ENCODE measurements at regions not wholly inside any gene's neighbourhood (a gene's known extent, or its start where the extent isn't known, plus 50 kb on each side); places are given as distances from the start of the nearest gene placed in this dataset.
"Not testable (repeated sequence)": the region's sequence is repeated elsewhere in the genome, so short reads cannot be mapped to it uniquely, and the experiment has no call there.

DNA sequence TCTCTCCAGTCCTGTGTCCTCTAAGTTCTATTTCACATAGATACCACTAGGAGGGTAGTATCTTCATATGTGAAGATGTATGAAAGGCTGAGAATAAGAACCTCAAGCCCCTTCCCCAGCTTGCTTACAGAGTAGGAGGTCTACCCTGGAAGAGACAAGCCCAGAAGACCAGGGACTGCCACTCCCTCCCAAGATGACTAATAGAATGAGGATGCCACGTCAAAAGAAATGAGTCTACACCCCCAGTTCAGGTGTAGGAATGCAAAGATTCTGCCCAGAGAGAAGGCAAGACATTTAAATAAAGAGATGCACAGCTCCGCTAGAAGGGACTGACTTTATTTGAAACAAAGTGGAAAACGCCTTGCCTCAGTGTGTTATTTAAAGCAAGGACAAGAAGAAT lies 1006.0 kb upstream of the USP15 start:
- Histone ChIP-seq H3K4me3 (no peak overlapping the region), H3K27me3 (no peaks in the 10 kb centered on the region), H3K4me1 (no peaks in the 10 kb centered on the region), H3K27ac (no peak overlapping the region), H3K36me3 (no peaks in the 10 kb centered on the region), H3K9me3 (no peaks in the 10 kb centered on the region)
- no peak for DNase-seq (ENCODE audit: low spot score in 2 of 2)
- no peak for TF ChIP-seq POLR2A (IDR thresholded peaks at IDR 0.05)
- TF ChIP-seq EP300 (IDR thresholded peaks at IDR 0.05) = no peak
- TF ChIP-seq, protein P1, sequence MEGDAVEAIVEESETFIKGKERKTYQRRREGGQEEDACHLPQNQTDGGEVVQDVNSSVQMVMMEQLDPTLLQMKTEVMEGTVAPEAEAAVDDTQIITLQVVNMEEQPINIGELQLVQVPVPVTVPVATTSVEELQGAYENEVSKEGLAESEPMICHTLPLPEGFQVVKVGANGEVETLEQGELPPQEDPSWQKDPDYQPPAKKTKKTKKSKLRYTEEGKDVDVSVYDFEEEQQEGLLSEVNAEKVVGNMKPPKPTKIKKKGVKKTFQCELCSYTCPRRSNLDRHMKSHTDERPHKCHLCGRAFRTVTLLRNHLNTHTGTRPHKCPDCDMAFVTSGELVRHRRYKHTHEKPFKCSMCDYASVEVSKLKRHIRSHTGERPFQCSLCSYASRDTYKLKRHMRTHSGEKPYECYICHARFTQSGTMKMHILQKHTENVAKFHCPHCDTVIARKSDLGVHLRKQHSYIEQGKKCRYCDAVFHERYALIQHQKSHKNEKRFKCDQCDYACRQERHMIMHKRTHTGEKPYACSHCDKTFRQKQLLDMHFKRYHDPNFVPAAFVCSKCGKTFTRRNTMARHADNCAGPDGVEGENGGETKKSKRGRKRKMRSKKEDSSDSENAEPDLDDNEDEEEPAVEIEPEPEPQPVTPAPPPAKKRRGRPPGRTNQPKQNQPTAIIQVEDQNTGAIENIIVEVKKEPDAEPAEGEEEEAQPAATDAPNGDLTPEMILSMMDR (IDR thresholded peaks at IDR 0.05) = no peak
- 78 to 83% methylated on average over 3 of the region's 3 CpGs for WGBS, 2 donors

GRCh38 chr12:61264294-61264693 lies 995.9 kb upstream of the USP15 start:
- peaks cover 0 to 30% (median 1%) of the 10 kb centered on the region in 4 donors for H3K9me3 ChIP-seq
- not testable (repeated sequence) for H3K4me1 ChIP-seq; H3K27me3 ChIP-seq; H3K36me3 ChIP-seq; DNase-seq (ENCODE audit: low spot score in 2 of 2); H3K4me3 ChIP-seq; H3K27ac ChIP-seq

- no peaks in the 10 kb centered on the region for H3K36me3 ChIP-seq
- H3K4me1 ChIP-seq = no peaks in the 10 kb centered on the region
- WGBS, 2 donors = 48 to 57% methylated on average over 1 of the region's 1 CpG
- TF ChIP-seq, protein P1 (IDR thresholded peaks at IDR 0.05) = no peak
- TF ChIP-seq EP300 (IDR thresholded peaks at IDR 0.05) (no peak), POLR2A (IDR thresholded peaks at IDR 0.05) (no peak)
- no peak overlapping the region for H3K27ac ChIP-seq
- DNase-seq (ENCODE audit: low spot score in 2 of 2) = no peak
- H3K4me3 ChIP-seq = no peak overlapping the region
- H3K9me3 ChIP-seq = peaks cover 0 to 26% (median 0%) of the 10 kb centered on the region in 4 donors
- H3K27me3 ChIP-seq = no peaks in the 10 kb centered on the region
These were observed 992.7 kb upstream of the USP15 start for GRCh38 chr12:61267474-61267873.

DNA sequence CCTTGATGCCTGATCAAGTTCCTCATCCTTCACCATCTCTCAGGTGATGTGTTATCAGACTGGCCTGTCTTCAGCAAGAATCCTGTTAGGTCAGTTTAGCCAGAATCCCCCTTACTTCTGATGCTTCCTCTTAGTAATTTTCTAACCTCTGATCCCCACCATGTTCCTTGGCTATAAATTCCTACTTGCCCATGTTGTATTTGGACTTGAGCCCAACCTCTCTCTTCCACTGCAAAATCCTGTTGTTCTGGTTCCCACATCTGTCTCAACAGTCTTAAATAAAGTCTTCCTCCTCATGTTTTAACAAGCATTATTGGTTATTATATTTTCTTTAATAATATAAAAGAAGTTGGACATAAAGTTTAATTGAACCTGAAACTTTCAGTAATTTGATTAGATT lies 987.8 kb upstream of the USP15 start:
- Histone ChIP-seq H3K27me3 (no peaks in the 10 kb centered on the region), H3K36me3 (no peaks in the 10 kb centered on the region), H3K9me3 (no peaks in the 10 kb centered on the region), H3K4me1 (no peaks in the 10 kb centered on the region), H3K4me3 (no peak overlapping the region), H3K27ac (no peak overlapping the region)
- no peak for DNase-seq (ENCODE audit: low spot score in 2 of 2)
- TF ChIP-seq EP300 (IDR thresholded peaks at IDR 0.05) (no peak), POLR2A (IDR thresholded peaks at IDR 0.05) (no peak)
- TF ChIP-seq, protein P1 (IDR thresholded peaks at IDR 0.05) = no peak

DNA sequence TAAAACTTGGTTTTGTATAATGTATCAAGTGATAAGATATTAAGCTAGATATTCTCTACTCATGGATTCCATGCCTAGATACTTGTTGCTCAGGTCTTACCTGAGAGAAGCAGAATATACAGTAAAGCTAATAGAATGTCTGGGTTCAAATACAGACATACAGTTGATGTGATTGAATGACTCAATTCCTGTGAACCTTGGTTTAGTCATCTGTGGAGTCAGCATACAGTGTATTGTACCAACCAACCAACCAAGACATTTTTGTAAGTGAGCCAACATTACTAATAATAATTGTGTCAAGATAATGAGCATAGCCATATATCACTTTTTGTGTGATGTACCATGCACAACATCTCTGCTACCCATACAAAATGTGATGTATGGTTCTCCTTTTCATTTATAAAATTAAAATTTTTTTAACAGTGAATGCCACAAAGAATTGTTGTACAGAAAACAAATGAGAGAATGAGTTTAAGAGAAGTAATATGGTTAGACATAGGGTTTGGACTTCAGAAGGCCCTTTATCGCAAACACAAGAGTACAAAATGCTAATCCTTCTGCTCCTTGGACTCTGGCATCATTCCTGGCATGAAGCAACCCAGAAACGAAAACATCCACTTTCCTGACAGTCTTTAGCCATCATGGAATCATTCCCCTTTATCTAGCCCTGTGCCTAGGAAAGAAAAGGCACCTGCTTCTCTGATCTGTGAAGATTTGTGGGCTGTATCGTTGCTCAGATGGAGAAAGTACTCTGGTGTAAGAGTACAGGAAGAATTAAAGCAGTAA lies 977.2 kb upstream of the USP15 start:
- Histone ChIP-seq H3K27ac (no peak overlapping the region), H3K27me3 (no peaks in the 10 kb centered on the region), H3K9me3 (peaks cover 0 to 31% (median 0%) of the 10 kb centered on the region in 4 donors), H3K36me3 (no peaks in the 10 kb centered on the region), H3K4me1 (no peaks in the 10 kb centered on the region), H3K4me3 (no peak overlapping the region)
- TF ChIP-seq POLR2A (IDR thresholded peaks at IDR 0.05) = no peak
- TF ChIP-seq, protein P1 (IDR thresholded peaks at IDR 0.05) = no peak
- no peak for TF ChIP-seq EP300 (IDR thresholded peaks at IDR 0.05)
- no peak for DNase-seq (ENCODE audit: low spot score in 2 of 2)
- 75 to 80% methylated on average over 3 of the region's 3 CpGs for WGBS, 2 donors
